Adipocyte (in vitro differentiated cells): ENCODE measurements at regions not wholly inside any gene's neighbourhood (a gene's known extent, or its start where the extent isn't known, plus 50 kb on each side); places are given as distances from the start of the nearest gene placed in this dataset.

Source experiments
- DNase-seq: peaks from one replicate; pipeline ENCODE4 v3.0.0-alpha.2; 2015; ENCODE audit warnings: low read depth
- H3K27me3 ChIP-seq: replicated peaks from 2 replicates; pipeline ENCODE4 v1.7.0; 2013; ENCODE audit warnings: mild to moderate bottlenecking, low read length, moderate library complexity; ENCODE audit not compliant: control insufficient read depth, insufficient read depth
- H3K36me3 ChIP-seq: 2 replicates; pipeline ENCODE4 v1.7.0; 2013; ENCODE audit warnings: low read length, mild to moderate bottlenecking, moderate library complexity; ENCODE audit not compliant: control insufficient read depth, insufficient read depth, severe bottlenecking
- H3K4me1 ChIP-seq: 2 replicates; pipeline ENCODE4 v1.7.0; 2013; ENCODE audit warnings: mild to moderate bottlenecking, low read length, moderate library complexity; ENCODE audit not compliant: control insufficient read depth, insufficient read depth
- H3K4me3 ChIP-seq: 2 replicates; pipeline ENCODE4 v1.7.0; 2013; ENCODE audit warnings: mild to moderate bottlenecking, low read length, moderate library complexity
- H3K9ac ChIP-seq: 2 replicates; pipeline ENCODE4 v1.7.0; 2013; ENCODE audit warnings: mild to moderate bottlenecking, low read length, moderate library complexity
- H3K9me3 ChIP-seq: 2 replicates; pipeline ENCODE4 v1.7.0; 2013; ENCODE audit warnings: mild to moderate bottlenecking, low read length, moderate library complexity; ENCODE audit not compliant: control insufficient read depth

- DNase-seq = no peak
- Histone ChIP-seq H3K36me3 (no peaks in the 10 kb centered on the region), H3K9ac (no peak overlapping the region), H3K9me3 (no peaks in the 10 kb centered on the region), H3K27me3 (peaks cover 7% of the 10 kb centered on the region), H3K4me1 (no peaks in the 10 kb centered on the region), H3K4me3 (no peak overlapping the region)
These were observed 278.7 kb upstream of the PWP1 start for GRCh38 chr12:107406932-107407331.

GRCh38 chr12:107411792-107412535, 273.6 kb upstream of the PWP1 start:
- H3K9me3 ChIP-seq = no peaks in the 10 kb centered on the region
- H3K4me3 ChIP-seq = no peak overlapping the region
- peaks cover 4% of the 10 kb centered on the region for H3K27me3 ChIP-seq
- no peak overlapping the region for H3K9ac ChIP-seq
- DNase-seq = peak; percentile 58
- H3K36me3 ChIP-seq = no peaks in the 10 kb centered on the region
- peaks cover 5% of the 10 kb centered on the region for H3K4me1 ChIP-seq

- H3K4me1 ChIP-seq = peaks cover 5% of the 10 kb centered on the region
- H3K36me3 ChIP-seq = no peaks in the 10 kb centered on the region
- H3K9me3 ChIP-seq = no peaks in the 10 kb centered on the region
- no peak overlapping the region for H3K9ac ChIP-seq
- H3K27me3 ChIP-seq = no peaks in the 10 kb centered on the region
- no peak overlapping the region for H3K4me3 ChIP-seq
- peak; percentile 44 for DNase-seq
These were observed 270.5 kb upstream of the PWP1 start for GRCh38 chr12:107415071-107415470.

GRCh38 chr12:107415834-107416233, 269.8 kb upstream of the PWP1 start:
- Histone ChIP-seq H3K27me3 (no peaks in the 10 kb centered on the region), H3K4me3 (no peak overlapping the region), H3K4me1 (peaks cover 5% of the 10 kb centered on the region), H3K9ac (no peak overlapping the region), H3K9me3 (no peaks in the 10 kb centered on the region), H3K36me3 (no peaks in the 10 kb centered on the region)
- DNase-seq = peak; percentile 58

- no peaks in the 10 kb centered on the region for H3K27me3 ChIP-seq
- no peak overlapping the region for H3K9ac ChIP-seq
- peaks cover 5% of the 10 kb centered on the region for H3K4me1 ChIP-seq
- no peaks in the 10 kb centered on the region for H3K36me3 ChIP-seq
- no peak overlapping the region for H3K4me3 ChIP-seq
- no peak for DNase-seq
- H3K9me3 ChIP-seq = no peaks in the 10 kb centered on the region
These were observed 268.6 kb upstream of the PWP1 start for GRCh38 chr12:107417004-107417403.

- no peak for DNase-seq
- H3K4me1 ChIP-seq = no peaks in the 10 kb centered on the region
- H3K9ac ChIP-seq = no peak overlapping the region
- no peaks in the 10 kb centered on the region for H3K36me3 ChIP-seq
- no peak overlapping the region for H3K4me3 ChIP-seq
- H3K27me3 ChIP-seq = no peaks in the 10 kb centered on the region
- no peaks in the 10 kb centered on the region for H3K9me3 ChIP-seq
These were observed 266.6 kb upstream of the PWP1 start for GRCh38 chr12:107418981-107419380.

- Histone ChIP-seq H3K4me3 (no peak overlapping the region), H3K9me3 (peaks cover 7% of the 10 kb centered on the region), H3K36me3 (no peaks in the 10 kb centered on the region), H3K9ac (no peak overlapping the region), H3K4me1 (no peaks in the 10 kb centered on the region), H3K27me3 (no peaks in the 10 kb centered on the region)
- DNase-seq = no peak
These were observed 262.1 kb upstream of the PWP1 start for GRCh38 chr12:107423531-107423930.

- no peak overlapping the region for H3K9ac ChIP-seq
- no peak for DNase-seq
- peaks cover 7% of the 10 kb centered on the region for H3K9me3 ChIP-seq
- no peaks in the 10 kb centered on the region for H3K4me1 ChIP-seq
- H3K27me3 ChIP-seq = no peaks in the 10 kb centered on the region
- no peaks in the 10 kb centered on the region for H3K36me3 ChIP-seq
- no peak overlapping the region for H3K4me3 ChIP-seq
These were observed 256.4 kb upstream of the PWP1 start for GRCh38 chr12:107429006-107429705.

- Histone ChIP-seq H3K4me3 (no peak overlapping the region), H3K9me3 (peaks cover 4% of the 10 kb centered on the region)
These were observed 253.7 kb upstream of the PWP1 start for GRCh38 chr12:107431942-107432341.

GRCh38 chr12:107435072-107435471, 250.5 kb upstream of the PWP1 start:
- no peak overlapping the region for H3K4me3 ChIP-seq
- peaks cover 7% of the 10 kb centered on the region for H3K4me1 ChIP-seq
- H3K36me3 ChIP-seq = no peaks in the 10 kb centered on the region
- H3K9me3 ChIP-seq = no peaks in the 10 kb centered on the region
- H3K9ac ChIP-seq = no peak overlapping the region
- DNase-seq = peak; percentile 25
- H3K27me3 ChIP-seq = no peaks in the 10 kb centered on the region

More at GRCh38 chr12:107431942-107432341, 253.7 kb upstream of the PWP1 start:
- H3K9ac ChIP-seq = no peak overlapping the region
- no peaks in the 10 kb centered on the region for H3K36me3 ChIP-seq
- H3K4me1 ChIP-seq = peaks cover 7% of the 10 kb centered on the region
- no peaks in the 10 kb centered on the region for H3K27me3 ChIP-seq
- DNase-seq = no peak

GRCh38 chr12:107435520-107435919, 250.1 kb upstream of the PWP1 start:
- H3K27me3 ChIP-seq = no peaks in the 10 kb centered on the region

More at GRCh38 chr12:107435520-107435919, 250.1 kb upstream of the PWP1 start:
- Histone ChIP-seq H3K4me1 (peaks cover 7% of the 10 kb centered on the region), H3K36me3 (no peaks in the 10 kb centered on the region), H3K9ac (no peak overlapping the region), H3K4me3 (no peak overlapping the region), H3K9me3 (no peaks in the 10 kb centered on the region)
- DNase-seq = peak; percentile 22
